Hematopoietic multipotent progenitor cell treated with erythropoietin and hydrocortisone succinate and interleukin-3 and kit ligand, for 4 days (in vitro differentiated cells): ENCODE measurements at regions not wholly inside any gene's neighbourhood (a gene's known extent, or its start where the extent isn't known, plus 50 kb on each side); places are given as distances from the start of the nearest gene placed in this dataset.
"Not testable (repeated sequence)": the region's sequence is repeated elsewhere in the genome, so short reads cannot be mapped to it uniquely, and the experiment has no call there.

Experiments
- DNase-seq: peaks from one replicate; pipeline ENCODE4 v3.0.0-alpha.2; 2015

DNA sequence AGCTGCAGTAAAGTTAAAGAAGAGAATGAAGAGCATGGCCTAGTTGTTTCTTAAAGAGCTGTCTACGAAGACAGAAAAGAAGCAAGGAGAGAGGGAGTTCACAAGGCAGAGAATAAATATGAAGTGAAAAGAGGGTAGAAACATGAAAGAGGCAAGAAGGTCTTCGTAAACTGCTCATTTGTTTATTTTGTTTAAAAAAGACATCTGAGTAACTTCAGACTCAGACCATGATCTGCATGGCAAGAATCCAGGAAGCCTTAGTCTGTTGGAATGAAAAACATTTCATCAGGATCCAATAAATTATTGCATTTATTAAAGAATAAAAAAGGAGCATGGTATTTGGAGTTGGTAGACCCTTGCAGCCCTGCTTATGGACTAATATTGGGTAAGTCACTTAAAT is 151.1 kb downstream of the SEM1 start:
- no peak for DNase-seq

- no peak for DNase-seq
Measured at GRCh38 chr7:96558093-96558492, 151.6 kb downstream of the SEM1 start.

DNA sequence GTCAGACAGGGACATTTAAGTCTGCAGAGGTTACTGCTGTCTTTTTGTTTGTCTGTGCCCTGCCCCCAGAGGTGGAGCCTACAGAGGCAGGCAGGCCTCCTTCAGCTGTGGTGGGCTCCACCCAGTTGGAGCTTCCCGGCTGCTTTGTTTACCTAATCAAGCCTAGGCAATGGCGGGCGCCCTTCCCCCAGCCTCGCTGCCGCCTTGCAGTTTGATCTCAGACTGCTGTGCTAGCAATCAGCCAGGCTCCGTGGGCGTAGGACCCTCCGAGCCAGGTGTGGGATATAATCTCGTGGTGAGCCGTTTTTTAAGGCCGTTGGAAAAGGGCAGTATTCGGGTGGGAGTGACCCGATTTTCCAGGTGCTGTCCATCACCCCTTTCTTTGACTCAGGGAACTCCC is 152.0 kb downstream of the SEM1 start:
- not testable (repeated sequence) for DNase-seq

DNA sequence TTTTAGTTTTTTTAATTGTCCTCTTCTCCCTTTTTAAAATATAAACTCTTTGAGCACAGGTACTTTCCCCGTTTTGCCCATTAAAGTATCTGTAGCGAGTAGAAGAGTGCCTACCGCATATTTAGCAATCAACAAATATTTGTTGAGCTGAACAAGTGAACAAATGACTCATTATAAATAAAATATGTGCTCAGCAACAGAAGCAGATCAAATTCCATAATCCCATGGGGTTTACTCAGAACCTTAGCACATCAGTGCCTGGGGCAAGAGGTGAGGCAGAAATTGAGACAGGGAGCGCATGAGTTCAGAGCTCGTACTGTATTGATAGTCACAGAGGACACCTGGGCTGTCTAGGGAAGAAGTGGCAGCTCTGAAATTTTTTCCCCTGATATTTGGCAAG is 161.0 kb downstream of the SEM1 start:
- no peak for DNase-seq

DNA sequence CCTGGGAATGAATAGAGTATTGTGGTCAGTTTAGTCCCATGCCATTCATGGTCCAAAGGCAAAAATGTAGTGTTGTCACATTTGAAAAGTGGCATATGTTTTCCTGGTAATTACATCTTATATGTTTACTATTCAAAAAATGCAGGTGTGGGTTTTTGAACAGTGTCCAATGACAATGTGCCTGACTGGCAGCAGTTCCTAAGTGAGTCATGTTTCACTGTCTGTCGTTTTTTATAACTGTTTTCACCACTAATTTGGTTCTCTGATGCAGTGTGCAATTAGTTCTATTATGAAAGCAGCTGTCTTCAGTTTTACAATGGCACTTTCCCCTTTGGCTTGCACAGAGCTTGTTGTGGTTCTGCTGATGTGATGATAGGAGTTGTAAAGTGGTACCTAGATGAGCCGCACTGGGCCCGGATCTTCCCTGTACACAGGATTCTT is 162.3 kb downstream of the SEM1 start:
- DNase-seq: no peak

- DNase-seq: no peak
Measured at GRCh38 chr7:96546426-96546825, 163.2 kb downstream of the SEM1 start.

GRCh38 chr7:96539471-96539870 is 170.2 kb downstream of the SEM1 start:
- no peak for DNase-seq

DNA sequence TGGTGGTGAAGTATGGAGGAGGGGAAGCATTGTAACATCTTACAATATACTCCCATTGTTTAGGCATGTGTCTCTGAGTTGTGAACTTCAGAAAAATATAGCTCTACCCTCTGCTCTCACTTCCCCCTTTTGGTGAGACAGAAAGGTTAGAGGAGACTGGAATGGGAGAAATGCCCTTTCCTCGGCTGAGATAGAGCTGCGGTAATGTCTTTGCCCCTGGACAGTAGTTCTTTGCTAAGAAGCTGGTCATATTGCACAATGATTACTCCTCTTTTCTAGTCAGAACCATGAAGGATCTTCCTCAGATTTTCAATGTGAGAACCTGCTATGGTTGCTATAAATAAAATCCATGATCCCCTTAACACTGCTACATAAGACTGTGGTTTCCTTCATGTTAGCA is 171.0 kb downstream of the SEM1 start:
- peak; percentile 24 for DNase-seq

GRCh38 chr7:96534221-96534620 is 175.4 kb downstream of the SEM1 start:
- no peak for DNase-seq

DNA sequence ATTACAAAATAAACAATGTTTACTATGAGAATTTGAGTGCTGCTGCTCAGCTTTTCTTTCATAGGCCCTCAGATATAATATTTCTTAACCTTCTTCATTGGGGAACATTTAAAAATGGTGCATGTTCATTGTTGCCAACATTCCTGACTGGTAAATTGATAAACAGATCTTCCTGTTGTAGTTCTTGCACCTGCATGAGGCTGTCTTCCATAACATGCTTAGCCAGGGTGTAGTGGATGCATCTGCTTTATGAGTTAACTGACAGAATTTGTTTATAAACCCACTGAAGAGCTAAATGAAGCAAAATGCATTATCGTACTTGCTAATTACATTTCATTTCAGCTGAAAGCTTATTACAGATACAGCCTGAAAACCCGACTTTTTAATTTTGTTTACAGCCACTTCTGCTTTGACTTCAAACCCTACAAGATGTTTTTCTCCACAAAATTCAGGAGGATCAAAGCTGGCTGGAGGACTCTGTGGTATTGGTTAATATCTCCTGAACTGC is 177.2 kb downstream of the SEM1 start:
- no peak for DNase-seq

DNA sequence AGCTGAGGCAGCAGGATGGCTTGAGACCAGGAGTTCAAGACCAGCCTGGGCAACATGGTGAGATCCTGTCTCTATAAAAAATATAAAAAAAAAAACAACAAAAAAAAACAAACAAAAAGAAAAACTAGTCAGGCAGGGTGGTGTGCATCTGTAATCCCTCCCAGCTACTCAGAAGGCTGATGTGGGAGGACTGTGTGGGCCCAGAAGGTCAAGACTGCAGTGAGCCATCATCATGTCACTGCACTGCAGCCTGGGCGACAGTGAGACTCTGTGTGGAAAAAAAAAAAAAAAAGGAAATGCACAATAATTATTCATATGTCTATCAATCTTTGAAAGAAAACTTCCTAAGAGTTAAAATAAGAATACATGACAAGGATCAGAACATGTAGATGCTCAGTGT is 178.3 kb downstream of the SEM1 start:
- DNase-seq: no peak

DNA sequence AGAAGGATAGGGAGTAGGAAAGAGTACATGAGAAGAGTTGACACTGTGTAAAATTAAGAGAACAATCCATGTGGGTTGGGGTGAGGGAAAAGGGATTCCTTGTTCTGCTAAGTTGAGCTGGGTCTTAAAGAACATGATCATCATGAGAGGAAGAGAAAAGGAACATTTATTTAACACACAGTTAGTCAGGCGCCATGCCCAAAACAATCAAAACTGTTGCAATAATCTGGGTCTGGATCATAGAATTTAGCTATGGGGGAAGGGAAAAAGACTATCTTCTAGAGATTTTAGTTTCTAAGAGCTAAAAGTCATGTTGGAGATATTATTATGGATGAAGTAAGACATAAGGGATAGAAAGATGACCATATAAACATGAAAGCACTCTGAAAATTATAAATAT is 178.9 kb downstream of the SEM1 start:
- no peak for DNase-seq

DNA sequence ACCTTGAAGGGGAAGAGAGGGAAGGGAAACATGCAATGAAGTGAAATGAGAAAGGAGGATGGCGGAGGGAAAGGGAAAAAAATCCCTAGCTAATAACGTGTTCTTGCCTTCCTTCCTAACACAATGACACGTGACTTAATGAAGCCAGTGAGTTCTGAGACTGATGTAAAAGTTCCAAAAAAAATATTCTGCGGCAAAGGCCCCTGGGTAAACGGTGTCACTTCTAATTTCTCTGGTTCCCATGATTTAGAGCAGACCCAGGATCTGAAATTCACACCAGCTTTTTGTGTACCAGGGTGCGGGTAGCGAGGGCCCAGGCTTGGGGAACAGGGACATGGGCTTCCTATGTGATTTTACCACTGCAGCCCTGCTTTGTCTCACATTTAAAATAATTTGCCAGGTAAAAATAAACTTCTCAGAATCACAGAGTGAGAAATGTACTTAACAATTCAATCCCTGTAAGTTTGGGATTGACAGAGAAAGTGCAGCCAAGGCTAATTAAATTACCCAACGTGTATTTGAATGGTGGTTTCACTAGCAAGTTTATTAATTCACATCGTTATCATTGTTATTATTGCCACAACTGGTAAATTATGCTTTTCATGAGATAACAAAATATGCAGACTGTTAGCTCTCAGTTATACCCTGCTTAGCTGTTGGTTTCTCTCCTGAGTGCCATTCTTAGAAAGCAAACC is 182.4 kb downstream of the SEM1 start:
- no peak for DNase-seq

DNA sequence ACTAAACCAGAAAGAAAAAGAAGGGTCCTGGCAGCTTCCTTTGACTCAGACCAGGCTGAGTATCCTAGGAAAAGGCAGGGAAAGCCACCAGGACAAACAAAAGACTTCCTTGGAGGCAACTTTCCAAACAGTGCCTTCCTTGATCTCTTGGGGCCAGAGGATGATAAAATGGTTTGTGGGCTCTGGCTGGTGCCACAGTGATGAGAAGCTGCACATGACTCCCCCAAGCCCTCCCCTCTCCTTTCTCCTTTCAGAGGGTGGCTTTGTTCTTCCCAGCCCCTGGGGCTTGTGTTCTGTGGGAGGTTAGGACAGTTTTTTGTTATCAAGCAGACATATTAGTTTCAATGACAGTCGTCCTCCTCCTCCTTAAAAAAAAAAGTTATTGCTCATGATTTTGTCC is 183.2 kb downstream of the SEM1 start:
- DNase-seq: no peak

DNA sequence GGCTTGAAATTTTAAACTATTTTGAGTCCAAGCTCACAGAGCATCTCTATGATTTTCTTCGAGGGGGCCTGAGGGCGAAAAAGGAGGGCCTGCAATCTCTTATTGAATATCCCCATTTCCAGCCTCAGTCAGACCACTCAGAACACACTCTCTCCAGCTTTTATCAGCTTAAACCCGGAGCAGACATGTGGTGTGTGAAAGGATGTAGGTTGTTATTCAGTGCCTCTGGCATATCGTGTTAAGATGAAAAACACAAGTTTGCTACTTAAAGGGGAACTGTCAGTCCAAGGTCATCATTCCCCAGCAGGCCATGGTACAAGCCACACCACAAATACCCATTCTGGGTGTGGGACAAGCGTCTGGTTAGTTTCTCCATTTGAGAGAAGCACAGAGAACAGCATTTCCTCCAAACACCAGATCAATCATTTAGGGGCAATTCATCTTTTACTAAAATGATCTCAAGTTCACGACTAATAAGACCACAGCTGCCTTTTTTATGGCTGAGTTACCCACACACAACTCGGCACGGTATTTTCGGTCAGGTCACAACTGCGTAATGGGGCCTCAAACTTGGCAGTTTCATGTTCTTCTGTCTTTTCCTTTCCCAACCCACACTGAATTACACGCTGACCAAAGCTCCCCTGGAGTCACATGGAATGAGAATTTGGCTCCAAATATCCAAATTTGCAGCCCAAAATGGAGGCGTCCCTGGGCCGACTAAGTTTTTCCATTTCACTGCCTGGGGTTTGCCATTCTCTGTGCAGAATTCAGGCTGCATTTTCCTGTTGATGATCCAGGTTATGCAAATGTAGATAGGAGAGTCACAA is 188.4 kb downstream of the SEM1 start:
- DNase-seq: no peak

DNA sequence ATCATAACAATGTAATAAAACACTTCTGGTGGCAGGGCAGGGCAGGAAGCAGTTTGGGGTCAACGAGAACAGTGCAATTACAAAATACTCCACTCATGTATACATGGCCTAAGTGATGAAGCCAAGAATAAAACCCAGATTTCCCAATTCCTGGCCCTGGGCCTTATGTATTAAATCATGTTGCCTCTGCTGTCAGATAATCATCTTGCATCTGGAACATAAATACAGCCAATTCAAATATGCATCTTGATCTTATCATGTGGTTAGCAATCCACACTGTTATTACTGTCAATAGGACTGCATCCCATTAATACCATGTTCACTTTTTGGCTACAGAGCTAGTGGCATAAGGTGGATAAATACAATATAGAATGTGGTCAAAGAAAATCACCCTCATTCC is 186.5 kb upstream of the SLC25A13 start:
- peak; percentile 31 for DNase-seq

- DNase-seq: no peak
Measured at GRCh38 chr7:96503597-96503996, 181.7 kb upstream of the SLC25A13 start.

GRCh38 chr7:96501318-96501717 is 179.4 kb upstream of the SLC25A13 start:
- no peak for DNase-seq

DNA sequence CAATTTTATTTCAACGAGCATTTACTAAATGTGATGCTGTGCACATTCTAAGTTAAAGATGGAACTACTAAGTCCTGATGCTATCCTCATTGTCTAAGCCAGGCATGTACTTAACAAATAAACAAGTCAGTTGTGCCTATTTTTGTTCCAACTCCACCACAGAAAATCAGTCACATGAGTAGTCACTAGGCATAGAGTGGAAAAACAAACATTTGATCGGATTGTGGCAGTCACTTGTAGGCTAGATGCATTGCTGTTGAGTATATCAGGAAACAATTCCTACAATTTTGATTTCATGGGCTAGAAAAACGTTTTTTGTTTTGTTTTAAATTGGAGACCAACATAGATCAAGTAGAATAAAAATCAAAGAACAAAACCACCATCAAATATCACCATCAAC is 177.6 kb upstream of the SLC25A13 start:
- no peak for DNase-seq

DNA sequence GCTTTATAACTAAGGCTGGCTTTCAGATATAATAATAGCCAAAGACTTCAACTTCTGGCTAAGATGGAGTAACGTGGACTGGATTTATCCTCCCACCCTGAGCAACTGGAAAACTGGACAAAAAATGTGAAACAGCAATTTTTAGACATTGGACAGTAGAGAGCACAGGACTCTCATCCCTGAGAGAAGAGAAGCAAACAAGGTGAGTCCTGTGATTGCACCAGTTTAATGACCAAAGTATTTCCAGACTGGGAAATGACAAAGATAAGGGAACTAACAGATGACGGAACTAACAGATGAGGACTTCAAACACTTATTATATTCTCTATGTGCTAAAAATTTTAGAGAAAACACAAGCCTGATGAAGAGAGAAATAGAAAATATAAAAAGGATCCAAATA is 175.7 kb upstream of the SLC25A13 start:
- DNase-seq: no peak

GRCh38 chr7:96495751-96496216 is 173.9 kb upstream of the SLC25A13 start:
- DNase-seq: peak; percentile 51

GRCh38 chr7:96486681-96487080 is 164.8 kb upstream of the SLC25A13 start:
- no peak for DNase-seq

DNA sequence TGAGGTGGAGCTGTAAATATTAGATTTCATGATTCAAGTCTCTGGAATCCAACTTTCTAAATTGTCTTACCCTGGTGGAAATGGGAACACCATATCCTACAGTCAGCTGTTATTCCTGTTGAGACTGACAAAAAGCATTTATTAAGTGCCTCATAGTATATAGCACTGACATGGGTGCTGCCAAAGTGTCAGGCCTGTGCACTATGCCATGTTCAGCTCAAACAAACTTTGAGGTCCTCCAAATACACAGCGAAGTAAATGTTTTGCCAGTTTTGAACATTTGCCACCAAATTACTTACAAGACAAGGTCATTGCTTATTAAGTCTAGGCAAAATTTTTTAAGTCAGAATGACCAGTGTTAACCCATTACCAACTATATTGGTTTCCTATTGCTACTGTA is 162.9 kb upstream of the SLC25A13 start:
- no peak for DNase-seq

- DNase-seq: no peak
Measured at GRCh38 chr7:96484091-96484490, 162.2 kb upstream of the SLC25A13 start.
